Smooth muscle cell (in vitro differentiated cells): ENCODE measurements at regions not wholly inside any gene's neighbourhood (a gene's known extent, or its start where the extent isn't known, plus 50 kb on each side); places are given as distances from the start of the nearest gene placed in this dataset.

ENCODE experiments used
- DNase-seq: peaks from one replicate; lab custom pipeline; 2025; ENCODE audit not compliant: unreplicated experiment; lab: John Stamatoyannopoulos, UW
- H2AFZ ChIP-seq: fragments of 200-600 bp; sonication (generic); 2 replicates; pipeline ENCODE4 v1.6.0; 2016; ENCODE audit warnings: antibody characterized with exemption, low read depth, mild to moderate bottlenecking
- H3F3A ChIP-seq: fragments of 200-600 bp; sonication (generic); 2 replicates; pipeline ENCODE4 v1.6.0; 2017; ENCODE audit warnings: antibody characterized with exemption, low read depth
- H3K27ac ChIP-seq: fragments of 200-600 bp; sonication (generic); 2 replicates; pipeline ENCODE4 v1.5.1; 2016; ENCODE audit warnings: low read depth, mild to moderate bottlenecking
- H3K27me3 ChIP-seq: fragments of 200-600 bp; sonication (generic); 2 replicates; pipeline ENCODE4 v1.6.1; 2016; ENCODE audit warnings: low read depth, mild to moderate bottlenecking
- H3K36me3 ChIP-seq: fragments of 200-600 bp; sonication (generic); 2 replicates; pipeline ENCODE4 v1.5.1; 2016; ENCODE audit warnings: low read depth
- H3K4me1 ChIP-seq: fragments of 200-600 bp; sonication (generic); 2 replicates; pipeline ENCODE4 v1.5.1; 2016; ENCODE audit warnings: low read depth
- H3K4me2 ChIP-seq: fragments of 200-600 bp; sonication (generic); 2 replicates; pipeline ENCODE4 v1.6.0; 2016; ENCODE audit warnings: mild to moderate bottlenecking
- H3K4me3 ChIP-seq: fragments of 200-600 bp; sonication (generic); 2 replicates; pipeline ENCODE4 v1.5.1; 2016; ENCODE audit warnings: mild to moderate bottlenecking
- H3K79me2 ChIP-seq: fragments of 200-600 bp; sonication (generic); 2 replicates; pipeline ENCODE4 v1.6.0; 2016; ENCODE audit warnings: low read depth, mild to moderate bottlenecking
- H3K9ac ChIP-seq: fragments of 200-600 bp; sonication (generic); 2 replicates; pipeline ENCODE4 v1.6.0; 2016; ENCODE audit warnings: low read depth
- H3K9me3 ChIP-seq: fragments of 200-600 bp; sonication (generic); replicated peaks from 2 replicates; pipeline ENCODE4 v1.5.1; 2016; ENCODE audit warnings: low read depth
- H4K20me1 ChIP-seq: fragments of 200-600 bp; sonication (generic); 2 replicates; pipeline ENCODE4 v1.6.0; 2016; ENCODE audit warnings: low read depth
- CTCF ChIP-seq: fragments of 200-600 bp; sonication (generic); IDR thresholded peaks from 2 replicates; pipeline ENCODE4 v1.5.1; 2017; ENCODE audit warnings: borderline replicate concordance, mild to moderate bottlenecking, antibody characterized with exemption; ENCODE audit not compliant: insufficient read depth, poor library complexity, severe bottlenecking
- WGBS: methylation state at CpG from one replicate; pipeline ENCODE4 v1.1.7; 2016; ENCODE audit warnings: low lambda C conversion rate; 5-methylcytosine and 5-hydroxymethylcytosine counted together

GRCh38 chr1:65725064-65725463 lies 67.6 kb upstream of the PDE4B start:
- WGBS = 89% methylated on average over 3 of the region's 3 CpGs
- no peaks in the 10 kb centered on the region for H3K4me1 ChIP-seq
- no peak overlapping the region for H3K9ac ChIP-seq
- H3F3A ChIP-seq = no peaks in the 10 kb centered on the region
- H2AFZ ChIP-seq = no peak overlapping the region
- H3K4me3 ChIP-seq = no peak overlapping the region
- DNase-seq = no peak
- H3K36me3 ChIP-seq = no peaks in the 10 kb centered on the region
- no peaks in the 10 kb centered on the region for H3K79me2 ChIP-seq
- no peaks in the 10 kb centered on the region for H4K20me1 ChIP-seq
- H3K4me2 ChIP-seq = no peak overlapping the region
- H3K9me3 ChIP-seq = no peaks in the 10 kb centered on the region
- no peak overlapping the region for H3K27ac ChIP-seq
- no peaks in the 10 kb centered on the region for H3K27me3 ChIP-seq
- no peak for TF ChIP-seq CTCF

- H3K27ac ChIP-seq = no peak overlapping the region
- no peaks in the 10 kb centered on the region for H3K4me1 ChIP-seq
- no peak for DNase-seq
- H4K20me1 ChIP-seq = no peaks in the 10 kb centered on the region
- no peak for TF ChIP-seq CTCF
- WGBS = 76% methylated on average over 5 of the region's 5 CpGs
- H3K4me2 ChIP-seq = no peak overlapping the region
- H2AFZ ChIP-seq = no peak overlapping the region
- no peaks in the 10 kb centered on the region for H3K36me3 ChIP-seq
- no peaks in the 10 kb centered on the region for H3F3A ChIP-seq
- H3K79me2 ChIP-seq = no peaks in the 10 kb centered on the region
- no peak overlapping the region for H3K4me3 ChIP-seq
- no peaks in the 10 kb centered on the region for H3K27me3 ChIP-seq
- H3K9ac ChIP-seq = no peak overlapping the region
- H3K9me3 ChIP-seq = no peaks in the 10 kb centered on the region
Measured at GRCh38 chr1:65728504-65728903, 64.2 kb upstream of the PDE4B start.

- Histone ChIP-seq H4K20me1 (no peaks in the 10 kb centered on the region), H3K36me3 (no peaks in the 10 kb centered on the region), H3K27ac (no peak overlapping the region), H3K4me2 (no peak overlapping the region), H3K79me2 (no peaks in the 10 kb centered on the region), H3K9me3 (no peaks in the 10 kb centered on the region), H2AFZ (no peak overlapping the region), H3K4me1 (no peaks in the 10 kb centered on the region), H3K9ac (no peak overlapping the region), H3K27me3 (no peaks in the 10 kb centered on the region), H3F3A (no peaks in the 10 kb centered on the region), H3K4me3 (no peak overlapping the region)
- DNase-seq = no peak
- no peak for TF ChIP-seq CTCF
- 60% methylated on average over 2 of the region's 2 CpGs for WGBS
Measured at GRCh38 chr1:65729259-65729658, 63.4 kb upstream of the PDE4B start.

- TF ChIP-seq CTCF = no peak
- 72% methylated on average over 2 of the region's 2 CpGs for WGBS
Measured at GRCh38 chr1:65734979-65735378, 57.7 kb upstream of the PDE4B start.

More at GRCh38 chr1:65734979-65735378, 57.7 kb upstream of the PDE4B start:
- no peaks in the 10 kb centered on the region for H3K79me2 ChIP-seq
- H2AFZ ChIP-seq = no peak overlapping the region
- no peak overlapping the region for H3K4me3 ChIP-seq
- no peaks in the 10 kb centered on the region for H3K36me3 ChIP-seq
- no peak for DNase-seq
- H3K9ac ChIP-seq = no peak overlapping the region
- H3K27ac ChIP-seq = no peak overlapping the region
- no peaks in the 10 kb centered on the region for H3K27me3 ChIP-seq
- H3K4me1 ChIP-seq = no peaks in the 10 kb centered on the region
- no peaks in the 10 kb centered on the region for H3K9me3 ChIP-seq
- no peaks in the 10 kb centered on the region for H4K20me1 ChIP-seq
- H3K4me2 ChIP-seq = no peak overlapping the region
- H3F3A ChIP-seq = no peaks in the 10 kb centered on the region
